ENCODE measurements at regions not wholly inside any gene's neighbourhood (a gene's known extent, or its start where the extent isn't known, plus 50 kb on each side); places are given as distances from the start of the nearest gene placed in this dataset.

DNA sequence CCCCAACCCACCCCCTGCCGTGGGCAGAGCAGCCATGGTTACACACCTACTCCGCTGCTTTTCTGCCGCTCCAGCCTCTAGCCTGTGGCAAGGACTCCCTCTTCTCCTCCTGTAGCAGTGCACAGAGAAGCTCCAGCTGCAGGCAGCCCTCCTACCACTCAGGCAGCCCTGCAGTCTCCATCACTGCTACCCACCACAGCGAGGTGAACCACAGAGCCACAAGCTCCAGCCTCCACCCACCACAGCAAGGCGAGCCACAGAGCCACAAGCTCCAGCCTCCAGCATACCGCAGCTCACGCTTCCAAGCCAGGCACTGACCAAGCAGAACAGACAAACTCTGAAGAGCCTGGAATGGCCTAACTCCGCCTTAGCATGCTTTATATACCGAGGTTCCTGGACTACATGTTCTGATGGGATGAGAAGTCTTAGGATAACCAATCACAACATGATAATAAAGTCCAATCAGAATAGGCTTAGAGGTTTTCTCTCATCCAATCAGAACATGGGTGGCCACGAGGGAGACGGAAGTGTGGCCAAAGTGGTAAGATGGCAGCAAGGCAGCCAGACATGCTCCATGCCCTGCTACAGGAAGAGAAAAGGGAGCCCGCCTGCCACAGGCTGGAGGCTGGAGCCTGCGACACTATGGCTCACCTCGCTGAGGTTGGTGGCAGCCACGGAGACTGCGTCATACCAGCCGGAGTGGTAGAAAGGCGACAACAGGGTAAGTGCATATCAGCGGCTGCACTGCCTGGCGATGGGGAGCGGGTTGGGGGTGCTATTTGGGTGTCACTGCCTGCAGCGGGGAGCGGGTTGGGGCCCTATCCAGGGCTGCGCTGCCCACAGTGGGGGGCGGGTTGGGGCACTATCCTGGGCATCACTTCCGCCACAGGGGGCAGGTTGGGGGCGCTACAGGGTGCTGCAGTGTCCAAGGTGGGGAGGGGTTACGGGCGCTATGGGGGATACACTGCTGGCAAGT is 75.8 kb upstream of the PCAT7 start:
- TF ChIP-seq, protein P1, sequence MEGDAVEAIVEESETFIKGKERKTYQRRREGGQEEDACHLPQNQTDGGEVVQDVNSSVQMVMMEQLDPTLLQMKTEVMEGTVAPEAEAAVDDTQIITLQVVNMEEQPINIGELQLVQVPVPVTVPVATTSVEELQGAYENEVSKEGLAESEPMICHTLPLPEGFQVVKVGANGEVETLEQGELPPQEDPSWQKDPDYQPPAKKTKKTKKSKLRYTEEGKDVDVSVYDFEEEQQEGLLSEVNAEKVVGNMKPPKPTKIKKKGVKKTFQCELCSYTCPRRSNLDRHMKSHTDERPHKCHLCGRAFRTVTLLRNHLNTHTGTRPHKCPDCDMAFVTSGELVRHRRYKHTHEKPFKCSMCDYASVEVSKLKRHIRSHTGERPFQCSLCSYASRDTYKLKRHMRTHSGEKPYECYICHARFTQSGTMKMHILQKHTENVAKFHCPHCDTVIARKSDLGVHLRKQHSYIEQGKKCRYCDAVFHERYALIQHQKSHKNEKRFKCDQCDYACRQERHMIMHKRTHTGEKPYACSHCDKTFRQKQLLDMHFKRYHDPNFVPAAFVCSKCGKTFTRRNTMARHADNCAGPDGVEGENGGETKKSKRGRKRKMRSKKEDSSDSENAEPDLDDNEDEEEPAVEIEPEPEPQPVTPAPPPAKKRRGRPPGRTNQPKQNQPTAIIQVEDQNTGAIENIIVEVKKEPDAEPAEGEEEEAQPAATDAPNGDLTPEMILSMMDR (conservative IDR thresholded peaks at IDR 0.05; ENCODE audit: low read depth, low read length): no peak
- no peak for TF ChIP-seq POLR2A (IDR thresholded peaks at IDR 0.05; ENCODE audit: low read depth, low read length)
- no peak for TF ChIP-seq RFX5 (IDR thresholded peaks at IDR 0.05; ENCODE audit: low read depth, low read length)
- TF ChIP-seq CEBPB (IDR thresholded peaks at IDR 0.05; ENCODE audit: low read depth, low read length): no peak
- TF ChIP-seq MAFK (IDR thresholded peaks at IDR 0.05; ENCODE audit: low read depth, low read length): no peak
- TF ChIP-seq SMC3 (IDR thresholded peaks at IDR 0.05; ENCODE audit: low read depth, low read length): no peak
- no peak for TF ChIP-seq RAD21 (IDR thresholded peaks at IDR 0.05; ENCODE audit: low read length)
- no peak for TF ChIP-seq MXI1 (IDR thresholded peaks at IDR 0.05; ENCODE audit: borderline replicate concordance, low read depth, low read length)
- no peak for TF ChIP-seq MAZ (IDR thresholded peaks at IDR 0.05; ENCODE audit: borderline replicate concordance, low read depth, low read length)
- TF ChIP-seq, protein P2, sequence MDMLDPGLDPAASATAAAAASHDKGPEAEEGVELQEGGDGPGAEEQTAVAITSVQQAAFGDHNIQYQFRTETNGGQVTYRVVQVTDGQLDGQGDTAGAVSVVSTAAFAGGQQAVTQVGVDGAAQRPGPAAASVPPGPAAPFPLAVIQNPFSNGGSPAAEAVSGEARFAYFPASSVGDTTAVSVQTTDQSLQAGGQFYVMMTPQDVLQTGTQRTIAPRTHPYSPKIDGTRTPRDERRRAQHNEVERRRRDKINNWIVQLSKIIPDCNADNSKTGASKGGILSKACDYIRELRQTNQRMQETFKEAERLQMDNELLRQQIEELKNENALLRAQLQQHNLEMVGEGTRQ (IDR thresholded peaks at IDR 0.05; ENCODE audit: low read depth, low read length): no peak
- TF ChIP-seq RCOR1 (IDR thresholded peaks at IDR 0.05; ENCODE audit: insufficient replicate concordance, low read length): no peak
- TF ChIP-seq NFE2L2 (IDR thresholded peaks at IDR 0.05; ENCODE audit: low read depth, low read length): no peak

Data from IMR-90 (cell line).